ENCODE measurements at regions not wholly inside any gene's neighbourhood (a gene's known extent, or its start where the extent isn't known, plus 50 kb on each side); places are given as distances from the start of the nearest gene placed in this dataset.
"Not testable (repeated sequence)": the region's sequence is repeated elsewhere in the genome, so short reads cannot be mapped to it uniquely, and the experiment has no call there.

DNA sequence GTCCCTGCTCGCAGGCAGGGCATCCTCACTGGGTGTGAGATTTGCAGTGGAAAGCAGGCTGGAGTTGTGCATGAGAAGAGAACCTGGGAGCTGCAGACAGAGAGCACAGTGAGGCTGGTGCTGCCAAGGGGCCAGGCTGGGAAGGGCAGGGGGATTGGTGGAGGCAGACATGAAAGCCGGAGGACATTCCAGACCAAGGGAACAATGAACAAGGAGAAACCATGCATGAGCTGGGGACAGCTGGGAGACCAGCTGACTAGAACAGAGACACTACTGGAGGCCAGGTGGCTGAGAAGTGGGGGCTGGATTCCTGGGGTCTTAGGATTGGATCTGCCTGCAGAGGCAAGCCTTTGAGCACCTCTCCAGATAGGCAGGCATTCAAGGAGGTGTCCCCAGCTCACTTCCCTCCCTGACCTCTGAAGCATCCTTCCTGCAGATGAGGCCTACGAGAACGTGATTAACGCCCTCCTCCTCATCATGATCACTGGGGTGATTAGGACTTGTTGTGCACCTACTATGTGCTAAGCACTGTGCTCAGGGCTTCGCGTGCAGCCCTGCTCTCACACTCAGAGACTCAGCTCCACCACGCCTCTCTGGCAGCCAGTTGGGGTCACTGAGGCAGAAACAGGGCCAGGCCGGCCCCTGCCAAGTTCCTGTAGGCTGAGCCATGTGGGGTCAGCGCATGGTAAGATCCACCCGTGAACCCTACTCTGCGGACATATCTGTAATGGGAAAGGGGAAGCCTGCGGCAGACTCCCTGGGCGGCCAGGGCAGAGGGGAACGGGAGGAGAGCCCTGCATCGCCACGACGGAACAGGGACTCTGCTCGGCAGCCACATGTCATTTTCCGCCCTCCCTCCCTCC, 74.8 kb upstream of the SLC66A3 start:
- H3K4me1 ChIP-seq: no peaks in the 10 kb centered on the region
- no peaks in the 10 kb centered on the region for H3K36me3 ChIP-seq
- intact Hi-C loops (cut with DNase I): no loop called here
- no peak for DNase-seq
- no peak for ATAC-seq
- TF ChIP-seq, protein P1, sequence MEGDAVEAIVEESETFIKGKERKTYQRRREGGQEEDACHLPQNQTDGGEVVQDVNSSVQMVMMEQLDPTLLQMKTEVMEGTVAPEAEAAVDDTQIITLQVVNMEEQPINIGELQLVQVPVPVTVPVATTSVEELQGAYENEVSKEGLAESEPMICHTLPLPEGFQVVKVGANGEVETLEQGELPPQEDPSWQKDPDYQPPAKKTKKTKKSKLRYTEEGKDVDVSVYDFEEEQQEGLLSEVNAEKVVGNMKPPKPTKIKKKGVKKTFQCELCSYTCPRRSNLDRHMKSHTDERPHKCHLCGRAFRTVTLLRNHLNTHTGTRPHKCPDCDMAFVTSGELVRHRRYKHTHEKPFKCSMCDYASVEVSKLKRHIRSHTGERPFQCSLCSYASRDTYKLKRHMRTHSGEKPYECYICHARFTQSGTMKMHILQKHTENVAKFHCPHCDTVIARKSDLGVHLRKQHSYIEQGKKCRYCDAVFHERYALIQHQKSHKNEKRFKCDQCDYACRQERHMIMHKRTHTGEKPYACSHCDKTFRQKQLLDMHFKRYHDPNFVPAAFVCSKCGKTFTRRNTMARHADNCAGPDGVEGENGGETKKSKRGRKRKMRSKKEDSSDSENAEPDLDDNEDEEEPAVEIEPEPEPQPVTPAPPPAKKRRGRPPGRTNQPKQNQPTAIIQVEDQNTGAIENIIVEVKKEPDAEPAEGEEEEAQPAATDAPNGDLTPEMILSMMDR (IDR thresholded peaks at IDR 0.05): no peak
- no peaks in the 10 kb centered on the region for H3K9me3 ChIP-seq
- no peaks in the 10 kb centered on the region for H3K27me3 ChIP-seq
- no peak overlapping the region for H3K27ac ChIP-seq
- no peak overlapping the region for H3K4me3 ChIP-seq

DNA sequence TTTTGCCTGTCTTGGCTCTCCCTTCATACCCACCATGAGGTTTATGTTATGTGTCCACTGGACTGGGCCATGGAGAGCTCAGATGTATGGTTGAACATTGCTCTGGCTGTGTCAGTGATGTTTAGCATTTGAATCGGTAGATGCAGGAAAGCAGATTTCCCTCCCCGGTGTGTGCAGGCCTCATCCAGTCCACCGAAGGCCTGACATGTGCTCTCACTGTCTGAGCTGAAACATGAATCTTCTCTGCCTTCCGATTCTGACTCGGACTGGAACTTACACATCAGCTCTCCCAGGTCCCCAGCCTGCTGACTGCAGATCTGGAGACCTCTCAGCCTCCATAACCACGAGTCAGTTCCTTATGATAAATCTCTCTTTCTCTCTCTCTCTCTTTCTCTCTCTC, 72.4 kb upstream of the SLC66A3 start:
- no peak overlapping the region for H3K4me3 ChIP-seq
- H3K27ac ChIP-seq: no peak overlapping the region
- H3K9me3 ChIP-seq: no peaks in the 10 kb centered on the region
- H3K4me1 ChIP-seq: no peaks in the 10 kb centered on the region
- H3K36me3 ChIP-seq: no peaks in the 10 kb centered on the region
- TF ChIP-seq, protein P1 (IDR thresholded peaks at IDR 0.05): no peak
- intact Hi-C loops (cut with DNase I): no loop called here
- no peaks in the 10 kb centered on the region for H3K27me3 ChIP-seq
- no peak for DNase-seq
- ATAC-seq: no peak

DNA sequence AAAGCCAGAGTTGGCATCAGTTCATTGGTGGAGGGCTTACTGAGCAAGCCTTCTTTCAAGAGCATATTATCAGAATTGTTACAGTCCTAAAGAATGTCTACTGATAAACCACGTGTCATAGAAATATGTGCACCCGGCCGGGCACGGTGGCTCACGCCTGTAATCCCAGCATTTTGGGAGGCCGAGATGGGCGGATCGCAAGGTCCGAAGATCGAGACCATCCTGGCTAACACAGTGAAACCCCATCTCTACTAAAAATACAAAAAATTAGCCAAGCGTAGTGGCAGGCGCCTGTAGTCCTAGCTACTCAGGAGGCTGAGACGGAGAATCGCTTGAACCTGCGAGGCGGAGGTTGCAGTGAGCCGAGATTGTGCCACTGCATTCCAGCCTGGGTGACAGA, 66.4 kb upstream of the SLC66A3 start:
- H3K4me1 ChIP-seq; H3K4me3 ChIP-seq; H3K27me3 ChIP-seq; H3K27ac ChIP-seq; H3K9me3 ChIP-seq; intact Hi-C loops (cut with DNase I); H3K36me3 ChIP-seq; DNase-seq; ATAC-seq: not testable (repeated sequence)

DNA sequence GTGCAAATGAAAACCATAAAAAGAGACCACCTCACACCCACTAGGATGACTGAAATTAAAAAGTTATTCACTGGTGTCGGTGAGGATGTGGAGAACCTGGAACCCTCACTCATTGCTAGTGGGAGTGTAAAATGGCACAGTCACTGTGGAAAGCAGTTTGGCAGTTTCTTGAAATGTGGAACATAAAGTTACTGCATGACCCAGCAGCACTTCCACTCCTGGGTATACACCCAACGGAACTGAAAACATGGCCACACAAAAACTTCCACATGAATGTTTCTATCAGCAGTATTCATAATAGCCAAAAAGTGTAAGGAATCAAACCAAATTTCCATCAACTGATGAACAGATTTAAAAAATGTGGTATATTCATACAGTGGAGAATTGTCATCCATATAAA, 65.1 kb upstream of the SLC66A3 start:
- DNase-seq: no peak
- no peak for ATAC-seq
- TF ChIP-seq, protein P1 (IDR thresholded peaks at IDR 0.05): no peak
- intact Hi-C loops (cut with DNase I): no loop called here
- Histone ChIP-seq H3K9me3 (no peaks in the 10 kb centered on the region), H3K27ac (no peak overlapping the region), H3K36me3 (no peaks in the 10 kb centered on the region), H3K4me3 (no peak overlapping the region), H3K4me1 (no peaks in the 10 kb centered on the region), H3K27me3 (no peaks in the 10 kb centered on the region)

DNA sequence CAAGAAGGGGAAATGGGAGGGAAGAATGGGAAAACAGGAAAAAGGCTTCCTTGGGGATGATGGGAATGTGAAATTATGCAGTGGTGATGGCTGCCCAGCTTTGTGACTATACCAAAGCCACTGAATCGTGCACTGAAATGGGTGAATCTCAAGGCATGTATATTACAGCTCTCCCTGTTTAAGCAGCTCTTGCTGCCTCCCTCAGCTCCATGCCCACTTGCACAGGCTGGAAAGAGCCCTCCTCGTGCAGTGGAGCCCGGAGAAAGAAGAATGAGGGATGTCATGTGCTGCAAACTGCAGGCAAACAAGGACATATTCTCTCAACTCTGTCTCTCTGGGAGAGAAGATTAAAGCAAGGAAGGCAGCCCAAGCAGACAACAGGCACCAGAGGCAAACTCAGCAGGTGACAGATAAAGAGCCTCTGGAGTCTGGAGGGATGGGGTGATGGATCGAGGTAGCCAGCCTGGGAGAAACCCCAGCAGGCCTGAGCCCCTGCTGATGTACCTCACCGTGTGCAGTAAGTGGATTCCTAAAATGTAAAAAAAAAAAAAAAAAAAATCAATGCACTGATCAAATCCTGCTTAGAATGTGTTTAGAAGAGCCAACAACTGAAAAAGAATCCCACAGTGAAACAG, 62.4 kb upstream of the SLC66A3 start:
- ATAC-seq: no peak
- no peaks in the 10 kb centered on the region for H3K27me3 ChIP-seq
- intact Hi-C loops (cut with DNase I): no loop called here
- H3K27ac ChIP-seq: no peak overlapping the region
- no peaks in the 10 kb centered on the region for H3K4me1 ChIP-seq
- DNase-seq: no peak
- H3K9me3 ChIP-seq: no peaks in the 10 kb centered on the region
- no peaks in the 10 kb centered on the region for H3K36me3 ChIP-seq
- TF ChIP-seq, protein P1 (IDR thresholded peaks at IDR 0.05): no peak
- H3K4me3 ChIP-seq: no peak overlapping the region
